Left lobe of liver (tissue), 2 donors: ENCODE measurements at regions not wholly inside any gene's neighbourhood (a gene's known extent, or its start where the extent isn't known, plus 50 kb on each side); places are given as distances from the start of the nearest gene placed in this dataset.
A peak's percentile ranks its signal among the peaks of the same experiment; 100 is the strongest.

Source experiments
- ATAC-seq: fragments of 200-7000 bp; cut with Tn5 transposase; one replicate; pipeline ENCODE4 v1.9.1; 2020; ENCODE audit warnings: mild to moderate bottlenecking, moderate library complexity
- DNase-seq: peaks from one replicate; pipeline ENCODE4 v3.0.0-alpha.2; 2020; ENCODE audit warnings: low spot score
- donor health status: DM: no; HTN: no; CAD: no; lungs with moderate emphysema.
- donor health status: DM: no; HTN: yes; CAD: no.

- ATAC-seq, result peak; percentile 72
- peak; percentile 80 for DNase-seq
These were observed 89.4 kb downstream of the FOXB1 start for GRCh38 chr15:60093273-60094067.

- ATAC-seq, result no peak
These were observed 91.6 kb downstream of the FOXB1 start for GRCh38 chr15:60095711-60096110.

DNA sequence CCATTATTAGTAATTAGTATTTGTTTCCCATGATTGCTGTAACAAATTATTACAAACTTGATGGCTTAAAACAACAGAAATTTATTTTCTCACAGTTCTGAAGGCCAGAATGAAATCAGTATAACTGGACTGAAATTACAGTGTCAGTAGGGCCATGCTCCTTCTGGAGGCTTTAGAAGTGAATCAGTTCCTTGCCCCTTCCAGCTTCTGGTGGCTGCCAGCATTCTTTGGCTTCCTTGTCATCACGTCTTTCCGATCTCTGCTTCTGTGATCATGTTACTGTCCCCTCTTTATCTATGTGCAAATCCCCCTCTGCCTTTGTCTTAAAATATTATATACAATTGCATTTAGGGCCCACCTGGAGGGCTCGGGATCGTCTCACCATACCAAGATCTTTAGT is 92.0 kb downstream of the FOXB1 start:
- no peak for DNase-seq
- ATAC-seq, result no peak

More at GRCh38 chr15:60095711-60096110, 91.6 kb downstream of the FOXB1 start:
- no peak for DNase-seq

DNA sequence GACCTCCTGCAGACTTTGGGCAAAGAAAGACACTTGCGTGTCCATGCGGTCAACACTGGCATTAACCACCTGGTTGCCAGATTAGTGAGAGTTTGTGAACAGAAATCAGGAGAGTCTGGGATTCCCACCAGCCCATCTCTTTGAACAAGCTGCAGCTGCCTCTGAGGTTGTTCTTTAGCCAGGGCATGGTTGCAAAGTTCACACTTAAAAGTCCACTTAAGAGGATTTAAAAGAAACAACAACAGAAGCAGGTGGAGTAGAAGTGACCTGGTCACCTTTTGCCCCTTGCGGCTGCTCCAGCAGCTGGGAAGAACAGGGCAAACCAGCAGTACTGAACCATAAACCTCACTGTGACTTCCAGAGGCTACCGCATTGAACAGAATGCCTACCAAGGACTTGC is 97.3 kb downstream of the FOXB1 start:
- no peak for DNase-seq
- ATAC-seq, result peak; percentile 29

GRCh38 chr15:60102748-60103147 is 98.6 kb downstream of the FOXB1 start:
- ATAC-seq, result no peak
- no peak for DNase-seq

DNA sequence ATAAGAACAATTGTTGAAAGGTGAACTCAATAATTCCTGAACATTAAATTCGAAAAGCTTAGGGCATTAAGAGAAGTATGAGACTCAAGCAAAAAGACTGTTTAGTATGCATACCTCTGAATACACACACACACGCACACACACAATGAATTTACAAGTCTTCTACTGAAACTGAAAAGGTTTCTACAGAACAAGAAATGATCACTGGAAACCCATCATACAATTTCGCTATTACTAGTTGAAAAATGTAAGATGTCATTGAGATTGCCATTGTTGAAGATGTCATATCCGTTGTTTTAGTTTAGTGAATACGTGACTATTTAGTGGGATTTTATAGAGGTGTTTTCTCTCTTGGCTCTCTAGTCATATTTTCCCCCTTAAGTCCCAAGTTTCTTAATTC is 106.8 kb downstream of the FOXB1 start:
- ATAC-seq (no peak), DNase-seq (no peak)

DNA sequence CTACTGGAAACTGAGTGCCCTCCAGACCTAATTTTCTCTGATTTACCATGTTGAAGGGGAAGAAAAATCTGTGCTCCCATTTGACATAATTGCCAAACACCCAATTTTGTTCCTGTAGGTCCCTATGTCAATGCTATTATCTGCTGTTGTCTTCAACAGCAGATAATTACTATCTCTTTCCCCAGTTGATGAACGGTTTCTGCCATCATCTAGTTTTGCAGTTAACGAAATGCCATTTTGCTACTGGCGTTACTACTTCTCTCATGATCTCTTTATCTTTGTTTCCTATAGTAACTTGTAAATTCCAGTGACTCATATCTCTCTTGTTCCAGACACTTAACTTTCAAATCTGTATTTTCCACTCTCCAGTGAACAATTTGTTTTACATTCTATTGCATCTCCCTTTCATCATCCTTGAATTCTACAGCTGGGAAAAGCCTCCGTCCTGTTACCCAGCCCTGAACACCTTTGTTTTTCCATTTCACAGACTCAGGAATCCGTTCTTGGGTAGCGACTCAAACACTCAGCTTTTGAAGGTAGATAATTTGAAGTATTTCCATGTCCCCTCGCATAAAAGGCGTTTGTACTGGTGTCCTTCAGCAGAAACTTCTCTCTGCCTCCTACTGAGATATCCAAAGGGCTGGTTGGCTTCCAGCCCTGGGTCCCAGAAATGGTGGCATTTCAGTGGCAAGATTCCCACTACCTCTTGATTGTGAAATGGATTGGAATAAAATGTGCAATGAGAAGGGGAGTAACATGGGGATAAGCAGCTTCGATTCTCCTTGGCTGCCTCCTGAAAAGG is 111.7 kb downstream of the FOXB1 start:
- DNase-seq, result no peak
- ATAC-seq, result no peak

DNA sequence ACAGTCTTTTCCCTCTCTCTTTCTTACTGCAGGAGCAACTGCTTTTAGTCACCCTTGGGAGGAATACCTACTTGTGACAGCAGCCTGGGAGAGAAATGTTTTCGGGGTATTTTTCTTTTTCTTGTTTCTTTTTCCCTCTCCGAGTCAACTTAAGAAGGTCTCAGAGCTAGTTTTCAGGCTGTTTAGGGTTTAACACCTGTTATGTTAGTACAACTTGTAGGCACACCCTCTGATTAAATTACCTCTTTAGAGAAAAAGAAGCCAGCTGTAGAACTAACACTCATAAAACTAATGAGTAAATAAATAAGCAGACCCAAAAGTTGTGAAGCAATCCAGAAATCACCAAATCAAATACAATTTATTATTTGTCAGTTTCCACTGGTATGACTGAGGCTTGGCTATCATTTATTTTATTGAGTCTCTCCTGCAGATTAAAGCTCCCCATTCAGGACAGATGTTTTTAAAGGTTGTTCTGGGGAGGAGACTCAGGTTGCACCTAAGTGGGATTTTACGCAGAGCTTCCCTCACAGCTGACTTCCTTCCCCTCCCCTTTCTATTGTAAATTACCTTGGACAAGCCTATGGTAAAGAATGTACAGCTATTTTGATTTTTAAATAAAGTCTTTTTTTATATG is 112.5 kb downstream of the FOXB1 start:
- no peak for DNase-seq
- no peak for ATAC-seq

GRCh38 chr15:60118146-60118545 is 114.0 kb downstream of the FOXB1 start:
- no peak for ATAC-seq
- no peak for DNase-seq

DNA sequence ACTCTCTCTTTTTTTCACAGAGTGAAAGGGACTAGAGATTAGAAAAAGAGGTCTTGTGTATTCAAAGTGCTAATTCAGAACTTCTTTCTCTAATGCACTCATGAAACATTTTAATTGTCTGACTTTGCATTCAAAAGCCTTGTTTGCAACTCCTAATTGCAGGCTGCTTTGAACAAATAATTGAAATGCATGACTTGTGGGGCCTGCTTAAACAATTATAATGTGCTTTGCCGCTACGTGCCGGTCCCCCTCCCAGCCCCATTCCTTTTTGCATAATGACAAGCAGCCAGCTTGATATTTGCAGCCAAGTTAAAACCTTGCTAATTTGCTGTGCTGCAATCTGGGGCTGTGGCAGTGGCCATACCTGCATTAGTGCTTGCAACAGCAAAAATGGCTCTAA is 114.5 kb downstream of the FOXB1 start:
- ATAC-seq, result no peak
- DNase-seq, result no peak

GRCh38 chr15:60119101-60119500 is 115.0 kb downstream of the FOXB1 start:
- ATAC-seq, result no peak
- no peak for DNase-seq

- ATAC-seq, result no peak
- DNase-seq, result no peak
These were observed 116.0 kb downstream of the FOXB1 start for GRCh38 chr15:60120100-60120499.

DNA sequence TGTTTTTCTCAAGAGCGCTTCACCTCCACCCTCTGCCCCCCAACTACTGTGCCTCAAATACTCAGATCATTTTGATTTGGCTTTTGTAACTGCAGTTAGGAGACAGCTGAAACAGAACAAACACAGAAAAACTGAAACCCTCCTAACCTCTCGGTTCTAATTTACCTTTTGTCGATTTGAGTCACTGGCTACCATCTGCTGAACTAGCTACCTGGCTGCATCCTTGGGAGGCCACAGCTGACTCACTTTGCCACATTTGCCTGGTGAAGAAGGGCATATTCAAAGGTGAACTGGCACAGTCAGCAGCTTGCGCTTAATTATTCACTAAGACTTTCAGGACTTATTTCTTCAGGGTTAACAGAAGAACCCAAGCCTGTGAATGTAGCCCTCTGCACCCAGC is 117.7 kb downstream of the FOXB1 start:
- no peak for DNase-seq
- ATAC-seq, result no peak

GRCh38 chr15:60122691-60123090 is 118.6 kb downstream of the FOXB1 start:
- ATAC-seq (no peak), DNase-seq (no peak)

- ATAC-seq (no peak), DNase-seq (no peak)
These were observed 120.5 kb downstream of the FOXB1 start for GRCh38 chr15:60124460-60125070.

DNA sequence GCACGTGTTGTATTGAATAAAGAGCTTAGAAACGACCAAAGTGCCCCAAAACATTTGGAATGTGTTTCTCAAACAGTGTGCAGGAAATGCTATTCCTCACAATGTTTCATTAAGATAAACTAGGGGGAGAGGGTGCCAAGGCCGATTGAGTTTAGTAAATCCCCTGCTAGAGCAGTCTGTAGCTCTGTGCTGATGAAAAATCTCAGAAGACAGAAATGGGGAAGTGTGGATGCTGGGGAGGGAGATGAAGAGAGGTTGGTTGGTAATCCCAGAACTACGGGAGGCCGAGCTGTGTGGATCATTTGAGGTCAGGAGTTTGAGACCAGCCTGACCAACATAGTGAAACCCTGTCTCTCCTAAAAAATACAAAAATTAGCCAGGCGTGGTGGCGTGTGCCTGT is 121.2 kb downstream of the FOXB1 start:
- no peak for DNase-seq
- no peak for ATAC-seq

DNA sequence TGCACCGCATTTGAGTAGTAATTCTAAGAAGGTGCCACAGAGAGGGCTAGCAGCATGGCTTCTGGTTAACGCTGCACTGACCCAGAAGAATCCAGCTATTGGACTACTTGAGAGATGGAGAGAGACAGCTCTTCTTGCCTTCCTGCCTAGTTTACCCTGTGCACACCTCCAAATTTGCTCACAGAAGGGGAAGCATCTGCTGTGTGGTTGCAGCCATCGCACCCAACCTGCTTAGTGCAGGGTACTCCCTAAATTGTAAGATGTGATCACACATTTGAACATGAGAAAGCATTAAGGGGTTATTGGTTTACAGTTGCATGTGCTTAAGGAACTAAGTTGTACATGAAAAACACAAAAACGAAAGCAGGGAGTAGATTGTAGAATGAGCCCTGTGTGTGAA is 122.1 kb downstream of the FOXB1 start:
- no peak for ATAC-seq
- no peak for DNase-seq

DNA sequence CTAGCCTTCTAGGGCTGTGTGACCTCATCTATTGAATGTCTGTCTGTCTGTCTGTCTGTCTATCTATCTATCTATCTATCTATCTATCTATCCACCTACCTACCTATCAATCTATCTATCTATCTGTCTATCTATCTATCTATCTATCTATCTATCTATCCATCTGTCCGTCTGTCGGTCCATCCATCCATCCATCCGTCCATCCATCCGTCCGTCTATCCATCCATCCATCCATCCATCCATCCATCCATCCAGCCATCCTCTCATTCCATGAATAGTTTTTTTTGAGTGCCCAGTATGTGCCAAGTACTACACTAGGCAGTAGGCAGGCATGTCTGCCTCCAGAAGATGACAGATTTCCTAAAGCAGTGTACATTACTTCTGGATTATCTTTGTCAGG is 122.5 kb downstream of the FOXB1 start:
- no peak for ATAC-seq

DNA sequence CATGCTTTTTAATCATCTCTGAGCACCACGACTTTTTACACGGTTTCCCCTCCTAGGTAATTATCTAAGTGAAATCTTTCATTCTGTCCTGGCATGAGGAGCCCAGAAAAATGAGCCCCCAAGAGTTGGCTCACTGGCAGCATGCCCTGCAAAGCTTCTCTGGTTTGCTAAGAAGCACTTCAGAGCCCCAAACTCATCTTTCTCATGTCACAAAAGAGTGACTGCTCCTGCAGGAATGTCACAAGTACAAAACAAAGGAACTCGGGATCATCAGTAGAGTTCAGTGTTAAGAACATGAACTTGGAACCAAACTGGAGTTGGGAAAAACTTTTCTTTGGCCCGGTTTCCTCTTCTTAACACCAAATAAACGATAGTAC is 123.9 kb downstream of the FOXB1 start:
- ATAC-seq (peak; percentile 35), DNase-seq (no peak)

More for the DNA sequence above, 122.5 kb downstream of the FOXB1 start:
- DNase-seq, result no peak

DNA sequence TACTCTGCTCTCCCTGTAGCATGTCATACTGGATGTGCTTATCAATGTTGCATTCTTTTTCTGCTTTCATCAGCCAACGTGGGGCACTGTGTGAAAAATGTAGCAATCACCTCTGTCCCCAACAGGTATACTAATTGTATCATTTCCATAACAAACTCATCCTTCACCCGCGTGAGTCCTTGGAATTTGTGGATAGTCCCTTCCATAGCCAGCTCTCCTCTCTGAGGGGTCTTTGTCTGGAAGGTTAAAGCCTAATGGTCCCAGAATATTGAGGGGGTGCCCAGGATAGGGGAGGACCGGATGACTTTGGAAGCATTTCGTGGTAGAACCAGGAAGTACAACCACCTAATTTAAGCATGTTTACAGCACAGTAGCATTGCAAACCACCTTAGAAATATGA is 124.6 kb downstream of the FOXB1 start:
- ATAC-seq (no peak), DNase-seq (no peak)

DNA sequence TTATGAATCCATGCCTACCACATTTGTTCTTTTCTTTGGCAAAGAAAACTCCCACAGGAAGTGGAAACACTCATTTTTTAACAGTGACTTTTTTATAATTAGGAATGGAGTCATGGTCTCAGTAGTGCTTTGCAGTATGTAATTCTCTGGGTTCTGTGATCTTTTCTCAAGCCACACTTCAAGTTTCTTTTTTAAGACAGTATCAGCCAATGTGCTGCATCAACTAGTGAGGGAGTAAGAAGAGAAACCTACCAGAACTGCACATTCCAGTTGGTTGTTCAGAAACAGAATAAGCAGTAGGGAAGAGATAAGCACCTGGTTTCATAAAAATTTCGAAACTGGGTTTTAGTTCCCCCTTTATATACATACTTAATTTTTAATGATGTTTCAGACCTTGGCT is 126.3 kb downstream of the FOXB1 start:
- ATAC-seq, result no peak
- DNase-seq, result no peak
